ENCODE measurements at regions not wholly inside any gene's neighbourhood (a gene's known extent, or its start where the extent isn't known, plus 50 kb on each side); places are given as distances from the start of the nearest gene placed in this dataset.

DNA sequence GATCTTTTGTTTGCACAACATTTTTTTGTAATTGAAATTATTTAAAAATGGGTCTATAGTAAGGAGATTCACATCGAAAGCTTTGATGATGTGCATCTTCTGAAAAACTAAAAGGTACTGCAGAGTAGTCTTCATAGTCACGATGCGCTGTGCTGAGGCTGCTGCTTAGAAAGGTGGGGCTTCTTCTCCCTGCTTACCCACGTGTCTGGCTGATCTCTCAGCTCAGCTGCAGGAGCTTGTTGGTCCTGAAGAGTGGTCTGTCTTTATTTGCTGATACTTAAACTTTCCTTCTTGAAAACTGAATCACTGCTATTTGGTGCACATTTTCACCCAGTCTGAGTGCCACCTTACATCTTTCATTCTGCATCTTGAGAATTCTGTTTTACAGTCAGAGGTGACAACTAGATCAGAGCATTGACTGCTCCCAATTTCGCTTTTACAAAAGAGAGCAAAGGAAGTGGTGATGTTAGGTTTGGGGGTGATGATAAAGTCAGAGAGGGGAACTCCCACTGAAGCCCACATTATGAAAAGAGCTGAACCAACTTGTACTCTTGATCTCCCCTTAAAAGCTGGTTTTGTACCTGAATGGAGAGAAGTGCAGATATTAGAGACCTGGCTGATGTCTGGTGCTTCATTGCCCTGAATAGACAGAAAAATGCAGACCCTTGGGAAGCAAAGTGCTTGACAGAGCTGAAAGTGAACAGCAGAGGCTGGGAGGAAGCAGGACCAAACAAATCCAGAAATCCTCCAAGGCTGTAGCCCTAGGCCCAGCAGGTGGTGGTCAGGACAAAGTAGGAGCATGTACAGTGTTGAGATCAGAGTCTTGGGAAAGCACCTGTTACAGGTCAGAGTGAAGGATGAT lies 984.5 kb downstream of the TSN start:
- H3K4me3 ChIP-seq (replicated peaks; ENCODE audit: insufficient read depth, low read length), result no peak overlapping the region
- no peaks in the 10 kb centered on the region for H3K27me3 ChIP-seq (ENCODE audit: insufficient read depth, poor library complexity, severe bottlenecking)
- H3K27ac ChIP-seq (replicated peaks), result no peak overlapping the region
- TF ChIP-seq SPI1 (IDR thresholded peaks at IDR 0.05; ENCODE audit: borderline replicate concordance, low read depth) (no peak), POLR2AphosphoS5 (IDR thresholded peaks at IDR 0.05; ENCODE audit: low read depth) (no peak), GABPA (IDR thresholded peaks at IDR 0.05; ENCODE audit: low read depth) (no peak)
- TF ChIP-seq, protein P1, sequence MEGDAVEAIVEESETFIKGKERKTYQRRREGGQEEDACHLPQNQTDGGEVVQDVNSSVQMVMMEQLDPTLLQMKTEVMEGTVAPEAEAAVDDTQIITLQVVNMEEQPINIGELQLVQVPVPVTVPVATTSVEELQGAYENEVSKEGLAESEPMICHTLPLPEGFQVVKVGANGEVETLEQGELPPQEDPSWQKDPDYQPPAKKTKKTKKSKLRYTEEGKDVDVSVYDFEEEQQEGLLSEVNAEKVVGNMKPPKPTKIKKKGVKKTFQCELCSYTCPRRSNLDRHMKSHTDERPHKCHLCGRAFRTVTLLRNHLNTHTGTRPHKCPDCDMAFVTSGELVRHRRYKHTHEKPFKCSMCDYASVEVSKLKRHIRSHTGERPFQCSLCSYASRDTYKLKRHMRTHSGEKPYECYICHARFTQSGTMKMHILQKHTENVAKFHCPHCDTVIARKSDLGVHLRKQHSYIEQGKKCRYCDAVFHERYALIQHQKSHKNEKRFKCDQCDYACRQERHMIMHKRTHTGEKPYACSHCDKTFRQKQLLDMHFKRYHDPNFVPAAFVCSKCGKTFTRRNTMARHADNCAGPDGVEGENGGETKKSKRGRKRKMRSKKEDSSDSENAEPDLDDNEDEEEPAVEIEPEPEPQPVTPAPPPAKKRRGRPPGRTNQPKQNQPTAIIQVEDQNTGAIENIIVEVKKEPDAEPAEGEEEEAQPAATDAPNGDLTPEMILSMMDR (IDR thresholded peaks at IDR 0.05; ENCODE audit: insufficient read depth, low read length), result no peak
- TF ChIP-seq, protein P2, sequence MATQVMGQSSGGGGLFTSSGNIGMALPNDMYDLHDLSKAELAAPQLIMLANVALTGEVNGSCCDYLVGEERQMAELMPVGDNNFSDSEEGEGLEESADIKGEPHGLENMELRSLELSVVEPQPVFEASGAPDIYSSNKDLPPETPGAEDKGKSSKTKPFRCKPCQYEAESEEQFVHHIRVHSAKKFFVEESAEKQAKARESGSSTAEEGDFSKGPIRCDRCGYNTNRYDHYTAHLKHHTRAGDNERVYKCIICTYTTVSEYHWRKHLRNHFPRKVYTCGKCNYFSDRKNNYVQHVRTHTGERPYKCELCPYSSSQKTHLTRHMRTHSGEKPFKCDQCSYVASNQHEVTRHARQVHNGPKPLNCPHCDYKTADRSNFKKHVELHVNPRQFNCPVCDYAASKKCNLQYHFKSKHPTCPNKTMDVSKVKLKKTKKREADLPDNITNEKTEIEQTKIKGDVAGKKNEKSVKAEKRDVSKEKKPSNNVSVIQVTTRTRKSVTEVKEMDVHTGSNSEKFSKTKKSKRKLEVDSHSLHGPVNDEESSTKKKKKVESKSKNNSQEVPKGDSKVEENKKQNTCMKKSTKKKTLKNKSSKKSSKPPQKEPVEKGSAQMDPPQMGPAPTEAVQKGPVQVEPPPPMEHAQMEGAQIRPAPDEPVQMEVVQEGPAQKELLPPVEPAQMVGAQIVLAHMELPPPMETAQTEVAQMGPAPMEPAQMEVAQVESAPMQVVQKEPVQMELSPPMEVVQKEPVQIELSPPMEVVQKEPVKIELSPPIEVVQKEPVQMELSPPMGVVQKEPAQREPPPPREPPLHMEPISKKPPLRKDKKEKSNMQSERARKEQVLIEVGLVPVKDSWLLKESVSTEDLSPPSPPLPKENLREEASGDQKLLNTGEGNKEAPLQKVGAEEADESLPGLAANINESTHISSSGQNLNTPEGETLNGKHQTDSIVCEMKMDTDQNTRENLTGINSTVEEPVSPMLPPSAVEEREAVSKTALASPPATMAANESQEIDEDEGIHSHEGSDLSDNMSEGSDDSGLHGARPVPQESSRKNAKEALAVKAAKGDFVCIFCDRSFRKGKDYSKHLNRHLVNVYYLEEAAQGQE (IDR thresholded peaks at IDR 0.05; ENCODE audit: insufficient replicate concordance, low read depth), result no peak
- DNase-seq (ENCODE audit: low read depth in 1 of 2, low spot score in 1 of 2), result no peak

DNA sequence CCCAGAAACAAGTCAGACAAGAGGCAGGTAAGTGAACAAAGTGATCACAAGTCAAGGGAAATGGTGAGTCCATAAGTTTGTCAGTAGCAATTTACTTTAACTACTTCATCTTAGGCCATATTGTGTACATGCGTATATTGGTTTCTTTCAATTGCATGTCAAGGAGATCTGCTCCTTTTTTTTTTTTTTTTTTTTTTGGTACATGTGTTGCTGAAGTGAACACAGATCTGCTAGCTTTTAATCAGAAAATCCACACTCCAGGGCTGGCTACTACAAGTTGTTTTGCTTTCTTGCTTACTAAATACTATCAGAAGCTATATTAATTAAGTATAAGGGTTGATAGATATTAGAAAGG lies 985.1 kb downstream of the TSN start:
- no peak for TF ChIP-seq SPI1 (IDR thresholded peaks at IDR 0.05; ENCODE audit: borderline replicate concordance, low read depth)
- TF ChIP-seq, protein P1 (IDR thresholded peaks at IDR 0.05; ENCODE audit: insufficient read depth, low read length), result no peak
- TF ChIP-seq, protein P2 (IDR thresholded peaks at IDR 0.05; ENCODE audit: insufficient replicate concordance, low read depth), result no peak
- TF ChIP-seq GABPA (IDR thresholded peaks at IDR 0.05; ENCODE audit: low read depth), result no peak
- no peak for TF ChIP-seq POLR2AphosphoS5 (IDR thresholded peaks at IDR 0.05; ENCODE audit: low read depth)
- Histone ChIP-seq H3K27ac (replicated peaks) (no peak overlapping the region), H3K4me3 (replicated peaks; ENCODE audit: insufficient read depth, low read length) (no peak overlapping the region), H3K27me3 (ENCODE audit: insufficient read depth, poor library complexity, severe bottlenecking) (no peaks in the 10 kb centered on the region)
- DNase-seq (ENCODE audit: low read depth in 1 of 2, low spot score in 1 of 2), result no peak

DNA sequence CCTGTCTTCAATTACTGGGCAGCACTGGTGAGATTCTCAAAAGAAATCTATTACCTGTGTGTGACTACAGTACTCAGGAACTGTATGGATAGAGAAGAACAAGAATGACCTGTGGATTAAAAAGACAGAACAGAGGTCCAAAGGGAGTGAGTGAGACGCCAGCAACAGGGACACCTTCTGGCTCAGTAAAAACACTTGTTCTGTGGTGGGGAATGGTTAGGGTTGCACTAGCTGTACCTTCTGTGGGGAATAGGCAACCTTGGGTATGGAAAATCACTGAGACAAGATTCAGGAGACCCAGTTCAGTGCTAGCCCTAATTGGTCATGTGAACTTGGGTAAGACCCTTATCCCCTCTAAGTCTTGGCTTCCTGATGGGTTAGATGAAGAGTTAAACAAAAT lies 986.0 kb downstream of the TSN start:
- no peak overlapping the region for H3K27ac ChIP-seq (replicated peaks)
- no peaks in the 10 kb centered on the region for H3K27me3 ChIP-seq (ENCODE audit: insufficient read depth, poor library complexity, severe bottlenecking)
- TF ChIP-seq, protein P2 (IDR thresholded peaks at IDR 0.05; ENCODE audit: insufficient replicate concordance, low read depth), result no peak
- TF ChIP-seq, protein P1 (IDR thresholded peaks at IDR 0.05; ENCODE audit: insufficient read depth, low read length), result no peak
- TF ChIP-seq SPI1 (IDR thresholded peaks at IDR 0.05; ENCODE audit: borderline replicate concordance, low read depth), result no peak
- TF ChIP-seq GABPA (IDR thresholded peaks at IDR 0.05; ENCODE audit: low read depth), result no peak
- no peak for TF ChIP-seq POLR2AphosphoS5 (IDR thresholded peaks at IDR 0.05; ENCODE audit: low read depth)

More for the DNA sequence above, 986.0 kb downstream of the TSN start:
- H3K4me3 ChIP-seq (replicated peaks; ENCODE audit: insufficient read depth, low read length), result no peak overlapping the region
- DNase-seq (ENCODE audit: low read depth in 1 of 2, low spot score in 1 of 2), result no peak

Data from HL-60 (cell line).